IMR-90 (cell line): ENCODE measurements at regions not wholly inside any gene's neighbourhood (a gene's known extent, or its start where the extent isn't known, plus 50 kb on each side); places are given as distances from the start of the nearest gene placed in this dataset.

Experiments used
- ATAC-seq: fragments of 200-7000 bp; cut with Tn5 transposase; 2 replicates; pipeline ENCODE4 v1.9.1; 2020; ENCODE audit warnings: low read depth, mild to moderate bottlenecking, moderate library complexity
- BruUV-seq: library from RNA; stranded (reverse); fragments of 400-500 nt; replicated peaks from 2 replicates; lab custom pipeline; 2021; lab: Mats Ljungman, UMichigan
- CTCF ChIA-PET: fragments of 300-600 bp; formaldehyde crosslinking; extraction: SDS; loops from one replicate; lab custom pipeline; 2021; ENCODE audit warnings: antibody characterized with exemption; lab: Yijun Ruan, JAX
- POLR2A ChIA-PET: fragments of 300-600 bp; sonication (Branson Sonifier 250); formaldehyde crosslinking; loops from one replicate; lab custom pipeline; 2022; ENCODE audit warnings: antibody characterized with exemption; ENCODE audit not compliant: unreplicated experiment; lab: Charles Lee
- DNase-seq: peaks from one replicate; pipeline ENCODE4 v3.0.0; 2013
- H2AFZ ChIP-seq: replicated peaks from 2 replicates; pipeline ENCODE3; 2013; ENCODE audit warnings: low read length, mild to moderate bottlenecking; ENCODE audit not compliant: poor library complexity
- H2AK5ac ChIP-seq: 2 replicates; pipeline ENCODE4 v1.6.1; 2013; ENCODE audit warnings: low read depth, low read length, inconsistent platforms
- H2AK9ac ChIP-seq: replicated peaks from 2 replicates; pipeline ENCODE3; 2013; ENCODE audit warnings: mild to moderate bottlenecking, low read depth, low read length, moderate library complexity; ENCODE audit not compliant: poor library complexity
- H2BK120ac ChIP-seq: 2 replicates; pipeline ENCODE4 v1.6.1; 2013; ENCODE audit warnings: low read depth, low read length, inconsistent platforms
- H2BK15ac ChIP-seq: 3 replicates; pipeline ENCODE4 v1.6.1; 2013; ENCODE audit warnings: low read depth, low read length, inconsistent platforms
- H2BK20ac ChIP-seq: 2 replicates; pipeline ENCODE4 v1.6.1; 2013; ENCODE audit warnings: low read depth, mild to moderate bottlenecking, inconsistent platforms, low read length, moderate library complexity
- H2BK5ac ChIP-seq: 2 replicates; pipeline ENCODE4 v1.6.1; 2013; ENCODE audit warnings: mild to moderate bottlenecking, low read depth, low read length, inconsistent platforms; ENCODE audit not compliant: poor library complexity, severe bottlenecking
- H3K14ac ChIP-seq: replicated peaks from 2 replicates; pipeline ENCODE4 v1.6.1; 2013; ENCODE audit warnings: low read depth, low read length, inconsistent platforms
- H3K18ac ChIP-seq: 2 replicates; pipeline ENCODE4 v1.6.1; 2013; ENCODE audit warnings: low read depth, low read length, control low read depth
- H3K23ac ChIP-seq: 2 replicates; pipeline ENCODE4 v1.6.1; 2013; ENCODE audit warnings: low read depth, low read length, inconsistent platforms
- H3K27ac ChIP-seq: 2 replicates; pipeline ENCODE4 v1.5.1; 2013; ENCODE audit warnings: mild to moderate bottlenecking, control low read depth, low read length; ENCODE audit not compliant: insufficient read depth
- H3K27me3 ChIP-seq: 2 replicates; pipeline ENCODE4 v1.6.1; 2013; ENCODE audit warnings: low read length; ENCODE audit not compliant: control insufficient read depth, insufficient read depth
- H3K36me3 ChIP-seq: 2 replicates; pipeline ENCODE4 v1.6.1; 2013; ENCODE audit warnings: low read length, mixed read lengths; ENCODE audit not compliant: control insufficient read depth, insufficient read depth
- H3K4ac ChIP-seq: 2 replicates; pipeline ENCODE4 v1.6.1; 2013; ENCODE audit warnings: low read depth, low read length, inconsistent platforms
- H3K4me1 ChIP-seq: 2 replicates; pipeline ENCODE4 v1.6.1; 2013; ENCODE audit warnings: low read length, mixed read lengths; ENCODE audit not compliant: control insufficient read depth, insufficient read depth
- H3K4me2 ChIP-seq: 2 replicates; pipeline ENCODE4 v1.6.1; 2013; ENCODE audit warnings: low read depth, mild to moderate bottlenecking, control low read depth, low read length, moderate library complexity
- H3K4me3 ChIP-seq: 2 replicates; pipeline ENCODE4 v1.5.1; 2013; ENCODE audit warnings: low read depth, mild to moderate bottlenecking, control low read depth, low read length, moderate library complexity; ENCODE audit not compliant: insufficient read depth
- H3K56ac ChIP-seq: 2 replicates; pipeline ENCODE4 v1.6.1; 2013; ENCODE audit warnings: low read length, inconsistent platforms; ENCODE audit not compliant: insufficient read depth; ENCODE audit errors: extremely low read depth
- H3K79me1 ChIP-seq, 2 experiments: 2 replicates each; pipeline ENCODE4 v1.6.1; 2013; ENCODE audit warnings: low read length in 2 of 2, inconsistent platforms in 1 of 2, low read depth in 1 of 2
- H3K9ac ChIP-seq: 2 replicates; pipeline ENCODE4 v1.6.1; 2013; ENCODE audit warnings: low read depth, low read length, control low read depth
- H3K9me1 ChIP-seq: 2 replicates; pipeline ENCODE4 v1.6.1; 2013; ENCODE audit warnings: low read length, inconsistent platforms; ENCODE audit not compliant: insufficient read depth
- H3K9me3 ChIP-seq: 2 replicates; pipeline ENCODE4 v1.6.1; 2013; ENCODE audit warnings: low read length; ENCODE audit not compliant: control insufficient read depth, insufficient read depth
- H4K20me1 ChIP-seq: 2 replicates; pipeline ENCODE4 v1.6.1; 2013; ENCODE audit warnings: low read length, inconsistent platforms; ENCODE audit not compliant: insufficient read depth
- H4K5ac ChIP-seq: 2 replicates; pipeline ENCODE4 v1.6.1; 2013; ENCODE audit warnings: mild to moderate bottlenecking, low read depth, low read length, control low read depth
- H4K8ac ChIP-seq, 2 experiments: 2 replicates each; pipeline ENCODE4 v1.6.1; 2013; ENCODE audit warnings: low read depth in 2 of 2, low read length in 2 of 2, control low read depth in 1 of 2, inconsistent platforms in 1 of 2
- H4K91ac ChIP-seq: 2 replicates; pipeline ENCODE4 v1.6.1; 2013; ENCODE audit warnings: low read depth, low read length, inconsistent platforms; ENCODE audit not compliant: insufficient read depth
- MAFK ChIP-seq: IDR thresholded peaks from 2 replicates; pipeline ENCODE4 v1.6.1; 2012; ENCODE audit warnings: low read depth, low read length, improper control_type of control experiment
- POLR2A ChIP-seq: IDR thresholded peaks from 2 replicates; pipeline ENCODE4 v1.6.1; 2012; ENCODE audit warnings: mild to moderate bottlenecking, low read depth, low read length
- RAD21 ChIP-seq: IDR thresholded peaks from 2 replicates; pipeline ENCODE4 v1.6.1; 2012; ENCODE audit warnings: low read length, improper control_type of control experiment
- RCOR1 ChIP-seq: IDR thresholded peaks from 2 replicates; pipeline ENCODE4 v1.6.1; 2012; ENCODE audit warnings: mild to moderate bottlenecking, low read length, improper control_type of control experiment; ENCODE audit not compliant: insufficient replicate concordance
- RFX5 ChIP-seq: IDR thresholded peaks from 2 replicates; pipeline ENCODE4 v1.8.0; 2012; ENCODE audit warnings: low read depth, mild to moderate bottlenecking, low read length, moderate library complexity
- SMC3 ChIP-seq: fragments of 150-350 bp; IDR thresholded peaks from 2 replicates; pipeline ENCODE4 v1.6.1; 2016; ENCODE audit warnings: low read depth, mild to moderate bottlenecking, antibody characterized with exemption, low read length, moderate library complexity
- dilution Hi-C: fragments of 300-500 bp; cut with HindIII; formaldehyde crosslinking; loops from one replicate; pipeline ENCODE4 v1.14.3; 2018; ENCODE audit warnings: low sequenced_read_pairs; ENCODE audit not compliant: unreplicated experiment
- in situ Hi-C: fragments of 300-500 bp; cut with MboI; formaldehyde crosslinking; loops from 3 replicates; pipeline ENCODE4 v1.14.3; 2019; ENCODE audit warnings: low sequenced_read_pairs, inconsistent platforms, mixed read lengths
- intact Hi-C: fragments of 100-400 bp; cut with micrococcal nuclease; formaldehyde crosslinking; loops from 2 replicates; pipeline ENCODE4 v1.10.0; 2022

GRCh38 chr7:4523219-4523618 lies 158.9 kb upstream of the FOXK1 start:
- H2BK120ac ChIP-seq, result no peak overlapping the region
- ChIA-PET CTCF (no interaction called here), POLR2A (no interaction called here)
- H3K4me1 ChIP-seq, result no peaks in the 10 kb centered on the region
- DNase-seq (no peak), ATAC-seq (no peak)
- no peaks in the 10 kb centered on the region for H3K79me1 ChIP-seq
- no peaks in the 10 kb centered on the region for H3K9me3 ChIP-seq
- no peak overlapping the region for H3K14ac ChIP-seq
- no peak for TF ChIP-seq RCOR1
- no peak for TF ChIP-seq RAD21
- no peak for TF ChIP-seq RFX5
- TF ChIP-seq MAFK, result no peak
- no peak for TF ChIP-seq POLR2A
- TF ChIP-seq SMC3, result no peak
- no peak overlapping the region for H3K18ac ChIP-seq
- in situ Hi-C loops, result no loop called here
- H3K27me3 ChIP-seq, result no peaks in the 10 kb centered on the region
- H3K4me2 ChIP-seq, result no peak overlapping the region
- H3K4me3 ChIP-seq, result no peak overlapping the region
- dilution Hi-C loops, result no loop called here
- H2AFZ ChIP-seq, result no peak overlapping the region
- H2AK9ac ChIP-seq, result no peak overlapping the region
- H3K4ac ChIP-seq, result no peak overlapping the region
- H2BK15ac ChIP-seq, result no peak overlapping the region
- intact Hi-C loops, result no loop called here
- no peak overlapping the region for H3K9ac ChIP-seq
- no peaks in the 10 kb centered on the region for H3K9me1 ChIP-seq
- no peaks in the 10 kb centered on the region for H3K36me3 ChIP-seq
- H4K20me1 ChIP-seq, result no peaks in the 10 kb centered on the region
- H2AK5ac ChIP-seq, result no peak overlapping the region
- H4K8ac ChIP-seq, result no peak overlapping the region
- H3K23ac ChIP-seq, result no peak overlapping the region
- no peak overlapping the region for H2BK5ac ChIP-seq
- H4K5ac ChIP-seq, result no peak overlapping the region
- BruUV-seq, result no TSS peak
- no peak overlapping the region for H3K27ac ChIP-seq
- H2BK20ac ChIP-seq, result no peak overlapping the region
- H3K56ac ChIP-seq, result no peak overlapping the region
- H4K91ac ChIP-seq, result no peak overlapping the region
